ENCODE measurements at regions not wholly inside any gene's neighbourhood (a gene's known extent, or its start where the extent isn't known, plus 50 kb on each side); places are given as distances from the start of the nearest gene placed in this dataset.

- TF ChIP-seq SPI1 (IDR thresholded peaks at IDR 0.05; ENCODE audit: low read depth, low read length): no peak
- no peak for TF ChIP-seq POLR2AphosphoS5 (IDR thresholded peaks at IDR 0.05; ENCODE audit: low read depth, low read length)
- no peak for TF ChIP-seq POLR2A (IDR thresholded peaks at IDR 0.05; ENCODE audit: low read depth, low read length)
- no peak for TF ChIP-seq POU2F2 (IDR thresholded peaks at IDR 0.05; ENCODE audit: low read depth, low read length)
- TF ChIP-seq PAX5 (IDR thresholded peaks at IDR 0.05; ENCODE audit: insufficient read depth, low read length, severe bottlenecking): no peak
- no peak for TF ChIP-seq TAF1 (IDR thresholded peaks at IDR 0.05; ENCODE audit: low read depth, low read length)
- FAIRE-seq: no peak
- DNase-seq (ENCODE audit: insufficient read length, low spot score): no peak
Observed at GRCh38 chr10:29407280-29407858, 118.5 kb downstream of the LYZL1 start.

Data from GM12891 (cell line).